NCI-H187 treated with DMSO at 0.1 percent for 48 hours (cell line): ENCODE measurements at regions not wholly inside any gene's neighbourhood (a gene's known extent, or its start where the extent isn't known, plus 50 kb on each side); places are given as distances from the start of the nearest gene placed in this dataset.
"Not testable (repeated sequence)": the region's sequence is repeated elsewhere in the genome, so short reads cannot be mapped to it uniquely, and the experiment has no call there.

Source experiments
- DNase-seq: peaks from one replicate; lab custom pipeline; 2025; lab: John Stamatoyannopoulos, UW

DNA sequence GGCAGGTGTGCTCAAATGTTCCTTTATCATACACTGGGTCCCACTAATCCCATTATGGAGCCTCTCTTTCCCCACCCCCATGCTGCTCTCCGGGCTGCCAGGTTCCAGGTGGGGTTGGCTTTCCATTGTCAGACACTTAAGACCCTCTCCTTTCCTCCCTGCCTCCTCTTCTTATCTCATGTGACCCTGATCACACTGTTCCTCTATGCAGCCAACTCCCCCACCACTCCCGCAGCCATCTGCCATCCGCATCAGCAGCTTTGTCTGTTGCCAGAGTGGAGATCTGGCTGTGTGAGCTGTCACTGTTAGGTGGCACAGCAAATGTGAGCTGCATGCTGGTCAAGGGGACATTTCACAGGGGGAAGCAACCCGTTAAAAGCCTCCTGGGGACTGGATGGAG, 391.4 kb downstream of the TNS3 start:
- no peak for DNase-seq

DNA sequence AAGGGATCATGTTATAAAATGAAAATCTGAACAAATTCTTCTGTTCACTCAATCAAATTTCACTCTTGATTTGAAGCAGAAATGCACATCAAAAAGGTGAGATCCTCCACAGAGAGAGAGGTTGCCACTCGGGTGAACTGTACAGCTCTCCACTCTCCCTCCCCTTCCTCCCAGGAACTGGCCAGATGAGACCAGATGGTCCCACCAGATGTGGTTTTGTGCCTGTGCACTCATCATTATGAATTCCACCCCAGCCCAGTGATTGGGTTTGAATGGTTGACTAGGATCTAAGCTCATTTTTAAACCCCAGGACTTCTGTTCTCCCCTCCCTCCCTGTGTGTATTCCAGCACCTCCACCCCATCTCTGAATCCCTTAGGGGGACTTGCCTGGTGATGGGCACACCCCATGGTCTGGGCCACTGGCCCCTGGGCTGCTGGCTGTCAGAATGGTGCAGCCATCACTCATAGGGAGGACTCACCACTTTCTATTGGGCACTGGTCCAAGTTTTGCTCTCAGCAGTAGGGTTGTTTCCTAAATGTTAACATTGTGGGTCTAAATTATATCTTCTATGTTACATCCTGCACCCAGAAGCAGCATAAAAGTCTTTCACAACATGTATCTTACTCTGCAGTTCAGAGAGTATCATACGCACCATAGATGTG, 393.1 kb downstream of the TNS3 start:
- no peak for DNase-seq

DNA sequence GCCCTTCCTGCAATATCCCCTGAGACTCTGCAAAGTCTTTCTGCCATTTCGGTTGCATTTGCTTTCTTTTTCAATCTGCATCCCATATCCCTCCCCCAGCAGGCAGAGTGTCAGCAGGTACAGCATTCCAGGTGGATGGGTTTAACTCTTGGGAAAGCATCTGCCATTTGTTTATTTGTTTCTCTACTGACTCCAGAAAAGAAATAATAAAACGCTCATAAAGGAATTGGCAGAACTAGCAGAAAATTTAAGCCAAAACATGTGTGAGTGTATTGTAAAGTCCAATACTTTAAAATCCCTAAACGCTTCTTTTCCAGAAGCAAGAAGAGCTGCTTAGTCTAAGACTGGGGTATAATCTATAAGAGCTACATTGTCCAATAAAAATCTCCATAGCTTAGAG, 393.8 kb downstream of the TNS3 start:
- DNase-seq = no peak

DNA sequence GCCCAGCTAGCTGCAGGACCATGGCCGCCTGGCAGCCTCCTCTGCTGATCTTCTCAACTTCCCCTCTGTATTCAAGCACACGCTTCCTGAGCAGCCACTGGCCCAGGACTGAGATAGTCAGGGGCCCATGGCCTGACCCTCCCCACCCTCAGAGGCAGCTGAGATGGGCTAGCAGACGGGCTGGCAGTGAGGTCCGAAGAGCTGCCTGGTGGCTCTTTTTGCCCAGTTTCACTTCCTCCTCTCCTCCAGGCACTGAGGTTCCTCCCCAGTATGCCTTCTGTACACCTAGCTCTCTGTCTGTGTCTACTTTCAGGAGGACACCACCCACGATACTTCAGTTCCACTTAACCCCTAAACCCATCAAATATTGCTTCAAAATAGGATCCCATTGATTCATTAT, 395.6 kb downstream of the TNS3 start:
- no peak for DNase-seq

DNA sequence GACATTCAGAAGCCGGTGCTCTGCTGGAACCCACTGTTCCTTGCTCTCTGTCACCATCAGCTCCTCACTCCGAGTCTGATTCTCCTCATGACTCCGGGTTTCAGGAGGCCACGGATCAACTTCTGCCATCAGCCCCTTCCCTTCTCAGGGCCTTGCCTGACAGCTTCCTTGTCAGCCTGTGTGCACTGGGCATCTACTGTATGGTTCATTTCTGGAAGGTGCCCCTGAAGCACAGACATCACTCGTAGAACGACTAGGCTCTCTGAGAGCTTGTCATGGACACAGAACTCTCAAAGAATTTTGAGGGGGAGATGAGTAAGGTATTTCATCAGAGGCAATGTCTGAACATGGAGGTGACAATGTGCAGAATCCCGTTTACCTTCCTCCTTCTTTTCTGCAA, 396.1 kb downstream of the TNS3 start:
- no peak for DNase-seq

DNA sequence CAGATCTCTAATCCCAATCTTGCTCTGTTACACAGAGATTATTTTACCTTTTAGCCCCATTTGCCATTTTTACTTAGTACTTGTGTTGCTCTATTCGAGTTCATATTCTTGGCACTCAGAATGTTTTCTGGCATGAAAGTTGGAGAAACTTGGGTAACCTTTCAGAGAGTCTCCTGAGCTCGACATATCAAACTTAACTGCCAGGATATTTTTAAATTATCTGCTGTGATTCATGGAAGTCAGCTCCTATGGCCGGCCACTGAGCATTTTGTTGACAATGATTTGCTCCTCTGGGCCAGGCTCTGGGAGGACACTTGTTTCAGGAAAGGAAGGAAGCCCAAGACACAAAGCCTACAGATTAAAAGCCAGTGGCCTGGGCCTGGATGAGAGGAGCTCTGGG, 396.7 kb downstream of the TNS3 start:
- no peak for DNase-seq

DNA sequence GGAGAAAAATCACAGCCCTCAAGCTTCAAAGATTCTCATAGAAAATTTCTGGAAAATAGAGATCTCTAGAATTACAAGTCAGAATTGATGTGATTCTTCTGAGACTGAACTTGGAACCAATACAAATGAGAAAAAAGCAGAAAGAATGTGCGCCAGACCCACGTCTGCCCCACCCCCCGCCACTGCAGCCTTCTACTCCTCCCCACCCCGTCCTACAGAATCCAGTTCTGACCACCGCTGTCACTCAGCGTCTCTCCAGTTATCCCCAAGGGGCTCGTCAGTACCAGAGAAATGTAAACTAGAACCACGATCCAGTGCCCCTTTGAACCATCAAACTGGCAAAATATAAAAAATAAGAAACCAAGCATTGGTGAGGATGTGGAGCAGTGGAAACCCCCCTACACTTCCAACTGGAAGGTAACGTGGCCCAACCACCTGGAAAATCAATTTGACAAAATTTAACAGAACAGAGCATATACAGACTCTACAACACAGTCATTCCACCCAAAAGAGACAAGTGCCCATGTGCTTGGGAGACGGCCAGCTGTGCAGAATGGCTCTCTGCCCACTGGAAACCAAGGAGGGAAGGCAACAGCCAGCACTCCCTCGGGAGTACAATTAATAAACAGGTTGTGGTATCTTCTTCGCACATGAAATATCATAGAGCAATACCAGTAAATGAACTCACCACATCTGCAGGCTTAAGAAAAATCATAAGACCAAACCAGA, 397.9 kb downstream of the TNS3 start:
- no peak for DNase-seq

DNA sequence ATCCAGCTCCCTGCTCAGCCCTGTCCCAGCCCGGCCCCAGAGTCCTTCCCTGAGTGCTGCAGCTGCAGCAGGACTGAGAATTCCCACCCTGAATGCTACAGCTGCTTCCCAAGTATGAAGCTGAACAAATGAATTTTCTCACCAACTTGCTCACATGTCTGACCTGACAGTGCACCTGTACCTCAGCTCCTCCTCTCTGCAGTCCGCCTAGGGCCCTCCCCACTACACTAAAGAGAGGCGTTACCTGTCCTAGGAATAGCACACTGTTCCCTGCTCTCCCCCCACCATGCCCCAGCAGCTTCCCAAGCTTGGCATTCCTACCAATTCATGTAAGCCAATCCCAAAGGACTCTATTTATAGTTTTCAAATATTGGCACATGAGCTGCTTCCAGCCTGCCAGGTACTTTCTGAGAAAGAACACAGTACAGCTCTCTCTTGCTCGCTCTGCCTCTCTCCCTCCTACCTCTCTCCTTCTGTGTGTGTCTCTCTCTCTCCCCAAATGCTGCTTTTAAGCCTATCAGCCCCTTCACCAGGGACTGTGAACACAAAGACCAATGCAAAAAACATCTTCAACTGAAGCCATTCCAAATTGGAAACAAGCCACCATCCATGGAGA, 400.1 kb downstream of the TNS3 start:
- no peak for DNase-seq

DNA sequence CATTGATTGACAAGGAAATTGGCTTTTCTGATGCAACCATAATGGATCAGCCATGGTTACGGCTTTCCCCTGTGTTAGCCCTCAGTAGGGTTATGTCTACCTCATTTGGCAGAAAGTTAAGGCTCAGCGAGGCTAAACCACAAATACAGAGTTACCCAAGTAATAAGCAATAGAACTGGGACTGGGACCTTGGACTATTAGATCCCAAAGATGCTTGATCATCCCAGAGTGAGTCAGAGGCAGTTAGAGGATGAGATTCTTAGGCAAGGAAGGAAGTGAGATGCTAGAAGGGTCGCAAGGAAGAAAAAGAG, 401.4 kb downstream of the TNS3 start:
- no peak for DNase-seq

DNA sequence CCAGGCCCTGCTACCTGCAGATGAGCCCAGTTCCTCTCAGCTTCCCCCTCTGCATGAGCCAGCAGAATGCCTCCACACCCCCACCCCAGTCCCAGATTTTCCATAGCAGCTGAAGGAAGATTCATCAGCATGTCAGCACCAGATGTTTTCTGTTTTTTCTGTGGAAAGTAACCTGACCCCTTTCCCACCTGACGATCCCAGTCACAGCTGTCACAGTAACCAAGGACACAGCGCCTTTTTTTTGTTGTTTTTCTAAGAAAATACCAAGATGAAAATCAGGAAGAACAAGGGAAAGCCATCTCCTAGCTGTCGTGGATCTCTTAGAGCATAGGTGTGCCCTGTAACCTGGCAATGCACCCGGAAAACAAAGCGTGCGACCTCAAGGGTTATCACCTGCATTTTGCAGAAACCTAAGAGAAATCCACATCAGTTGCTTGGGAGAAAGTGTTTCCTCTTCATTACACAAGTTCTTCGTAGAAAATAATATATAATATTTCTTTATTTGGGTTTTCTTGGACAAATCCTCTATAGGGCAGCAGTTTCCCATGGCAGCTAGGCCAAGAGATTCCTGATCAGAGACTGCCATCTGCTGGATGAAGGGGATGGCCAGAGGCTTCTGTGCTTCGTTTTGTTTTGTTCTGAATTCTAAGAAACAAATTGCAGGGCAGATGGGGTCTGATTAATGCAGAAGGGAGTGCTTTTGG, 401.9 kb downstream of the TNS3 start:
- no peak for DNase-seq

DNA sequence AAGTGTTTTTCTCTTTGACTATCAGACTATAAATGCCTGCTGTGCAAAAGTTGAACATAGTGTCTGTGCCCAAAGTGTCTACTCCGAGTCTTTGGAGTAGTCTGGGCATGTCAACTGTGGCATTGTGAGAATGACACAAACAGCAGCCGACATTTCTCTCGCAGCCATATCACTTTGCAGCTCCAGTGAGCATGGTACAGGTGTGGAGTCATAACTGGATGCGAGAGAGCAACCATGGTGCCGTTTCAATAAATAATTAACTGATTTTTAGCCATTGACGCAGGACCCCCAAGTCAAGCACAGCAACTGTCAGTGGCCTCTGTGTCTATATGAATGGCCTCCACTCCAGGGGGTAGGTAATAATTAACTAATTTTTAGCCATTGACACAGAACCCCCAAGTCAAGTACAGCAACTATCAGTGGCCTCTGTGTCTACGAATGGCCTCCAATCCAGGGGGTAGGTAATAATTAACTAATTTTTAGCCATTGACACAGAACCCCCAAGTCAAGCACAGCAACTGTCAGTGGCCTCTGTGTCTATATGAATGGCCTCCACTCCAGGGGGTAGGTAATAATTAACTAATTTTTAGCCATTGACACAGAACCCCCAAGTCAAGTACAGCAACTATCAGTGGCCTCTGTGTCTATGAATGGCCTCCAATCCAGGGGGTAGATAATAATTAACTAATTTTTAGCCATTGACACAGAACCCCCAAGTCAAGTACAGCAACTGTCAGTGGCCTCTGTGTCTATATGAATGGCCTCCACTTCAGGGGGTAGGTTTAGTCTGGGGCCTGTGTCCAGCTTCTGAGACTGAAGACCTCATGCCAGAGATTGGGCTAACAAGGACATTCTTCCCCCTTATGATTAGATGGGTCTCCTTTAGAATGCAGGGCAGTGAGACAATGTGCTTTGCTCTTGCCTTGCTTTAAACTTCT, 409.0 kb downstream of the TNS3 start:
- not testable (repeated sequence) for DNase-seq

DNA sequence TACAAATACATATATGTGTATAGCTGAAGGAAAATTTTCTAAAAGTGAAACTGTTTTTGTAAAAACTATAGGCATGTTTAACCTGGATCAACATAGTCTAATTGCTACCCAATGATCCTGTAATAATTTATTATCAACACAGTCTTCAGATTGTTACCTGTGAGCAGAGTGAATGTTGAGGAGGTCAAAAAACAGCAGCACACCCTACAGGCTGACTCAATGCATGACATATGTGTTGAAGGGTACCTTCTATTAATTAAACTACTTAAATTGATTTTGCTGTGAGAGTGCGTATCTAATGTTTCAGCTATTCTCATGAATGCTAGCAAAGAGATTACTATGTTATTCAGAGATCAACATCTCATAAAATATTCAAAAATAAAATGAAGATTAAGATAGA, 411.4 kb downstream of the TNS3 start:
- no peak for DNase-seq

DNA sequence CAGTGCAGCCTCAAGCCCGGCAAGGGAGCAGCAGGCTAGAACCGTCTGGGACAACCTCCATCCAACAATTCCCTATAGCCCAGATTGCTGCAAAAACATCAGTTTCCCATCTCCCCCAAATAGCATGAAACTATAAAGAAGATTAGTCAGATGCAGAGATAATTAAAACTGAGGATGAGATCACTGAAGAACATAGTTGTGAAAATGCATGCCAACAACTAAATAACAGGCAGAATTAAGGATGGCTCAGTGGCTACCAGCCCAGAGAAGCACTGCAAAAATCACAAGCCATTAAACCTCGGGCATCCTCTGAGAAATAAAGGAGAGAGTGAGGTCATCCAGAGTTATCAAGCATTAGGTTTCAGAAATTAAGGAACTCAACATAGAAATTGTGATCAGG, 427.1 kb downstream of the TNS3 start:
- no peak for DNase-seq

DNA sequence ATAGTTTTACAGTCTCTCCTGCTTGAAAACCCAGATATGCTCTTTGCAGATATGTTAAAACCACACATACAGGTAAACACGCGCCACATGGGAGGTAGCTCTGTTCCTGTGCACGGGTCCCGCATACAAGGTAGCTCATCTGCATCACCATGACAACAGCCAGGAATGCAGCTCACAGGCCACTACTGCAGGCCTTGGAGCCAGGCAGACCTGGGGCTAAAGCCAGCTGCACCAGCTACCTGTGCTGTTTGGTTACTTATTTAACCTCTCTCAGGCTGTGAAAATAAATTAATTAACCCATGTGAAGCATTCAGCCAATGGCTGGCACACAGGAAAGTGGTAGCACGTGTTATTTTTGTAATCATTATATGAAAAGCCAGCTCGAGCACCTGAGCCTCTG, 428.3 kb downstream of the TNS3 start:
- no peak for DNase-seq

DNA sequence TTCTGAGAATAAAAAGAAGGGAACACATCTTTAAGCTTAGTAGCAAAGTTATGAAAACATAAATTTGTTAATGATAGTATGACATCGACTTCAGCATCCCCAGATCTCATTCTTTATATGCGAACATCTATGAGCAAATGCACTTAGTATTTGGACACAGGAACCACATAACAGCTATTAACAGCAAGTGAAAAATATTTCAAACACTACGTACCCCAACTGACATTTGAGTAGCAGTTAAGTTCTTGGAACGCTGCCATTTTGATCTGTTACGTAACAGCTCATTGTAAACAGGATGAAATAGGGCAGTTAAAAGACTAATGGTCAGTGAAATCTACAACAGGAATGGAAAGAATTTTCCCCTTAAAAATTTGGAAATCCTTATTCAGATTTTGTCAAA, 428.9 kb downstream of the TNS3 start:
- DNase-seq = no peak

DNA sequence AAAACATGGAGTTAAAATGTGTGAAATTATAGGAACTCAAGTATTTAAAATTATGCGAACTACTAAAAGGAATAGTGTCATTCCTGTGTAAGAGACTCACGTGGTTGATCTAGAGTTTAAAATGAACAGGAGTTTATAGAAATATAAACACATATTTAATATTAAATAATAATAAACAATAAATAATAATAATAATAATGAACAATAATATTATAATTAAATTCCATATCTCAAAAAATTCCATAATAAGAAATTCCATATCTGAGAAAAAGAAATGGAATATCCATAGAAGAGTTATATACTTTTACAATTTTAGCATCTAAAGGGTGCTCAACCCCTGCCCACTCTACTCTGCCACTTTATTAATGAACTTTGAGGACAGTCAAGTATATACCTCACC, 429.6 kb downstream of the TNS3 start:
- no peak for DNase-seq

DNA sequence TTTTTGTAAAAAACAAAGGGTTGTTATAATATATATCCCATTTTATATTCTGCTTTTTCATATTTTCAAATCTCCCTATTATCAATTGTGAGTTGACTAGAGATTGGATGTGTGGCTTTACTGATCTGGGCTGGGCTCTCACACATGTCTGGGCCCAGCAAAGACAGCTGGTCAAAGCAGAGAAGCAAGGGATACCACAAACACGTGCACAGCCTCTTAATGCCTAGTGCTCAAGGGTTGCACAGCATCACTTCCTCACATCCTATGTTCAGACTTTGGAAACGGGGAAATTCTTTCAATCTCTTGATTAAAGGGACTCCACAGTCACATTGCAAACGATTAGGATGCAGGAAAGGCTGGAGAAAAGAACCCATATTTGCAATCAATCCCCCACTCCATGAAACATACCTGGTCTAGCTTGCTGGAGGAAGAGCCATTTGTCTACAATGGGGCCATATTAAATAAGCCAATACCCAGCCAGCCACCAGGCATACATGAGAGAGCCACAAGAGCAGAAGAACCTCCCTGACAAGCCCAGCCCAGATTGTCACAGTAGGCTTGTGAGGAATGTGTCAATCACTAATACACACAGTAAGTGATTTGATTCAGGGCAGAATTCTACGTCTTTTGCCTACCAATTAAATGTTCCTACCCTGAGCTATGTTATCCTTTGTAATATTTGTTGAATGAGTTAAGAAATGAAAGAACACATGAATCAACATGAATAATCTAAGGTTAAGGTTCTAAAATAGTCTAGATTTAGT, 431.2 kb downstream of the TNS3 start:
- DNase-seq = no peak

DNA sequence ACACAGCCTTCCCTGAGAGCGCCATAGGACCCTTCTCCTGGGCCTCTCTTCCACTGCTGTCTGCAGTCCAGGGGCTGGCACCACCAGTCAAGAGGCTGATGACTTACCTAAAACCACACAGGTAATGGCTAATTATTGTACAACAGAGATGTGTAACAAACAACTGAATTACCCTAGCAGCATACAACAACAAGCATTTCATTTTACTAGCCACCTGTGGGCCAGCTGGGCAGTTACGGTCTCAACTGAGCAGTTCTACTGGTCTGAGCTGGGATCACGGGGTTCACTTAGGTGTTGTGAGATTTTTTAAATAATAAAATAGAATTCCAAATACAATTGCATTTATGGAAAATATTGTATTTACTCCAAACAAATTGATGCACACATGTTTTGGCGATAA, 431.9 kb downstream of the TNS3 start:
- DNase-seq = no peak

DNA sequence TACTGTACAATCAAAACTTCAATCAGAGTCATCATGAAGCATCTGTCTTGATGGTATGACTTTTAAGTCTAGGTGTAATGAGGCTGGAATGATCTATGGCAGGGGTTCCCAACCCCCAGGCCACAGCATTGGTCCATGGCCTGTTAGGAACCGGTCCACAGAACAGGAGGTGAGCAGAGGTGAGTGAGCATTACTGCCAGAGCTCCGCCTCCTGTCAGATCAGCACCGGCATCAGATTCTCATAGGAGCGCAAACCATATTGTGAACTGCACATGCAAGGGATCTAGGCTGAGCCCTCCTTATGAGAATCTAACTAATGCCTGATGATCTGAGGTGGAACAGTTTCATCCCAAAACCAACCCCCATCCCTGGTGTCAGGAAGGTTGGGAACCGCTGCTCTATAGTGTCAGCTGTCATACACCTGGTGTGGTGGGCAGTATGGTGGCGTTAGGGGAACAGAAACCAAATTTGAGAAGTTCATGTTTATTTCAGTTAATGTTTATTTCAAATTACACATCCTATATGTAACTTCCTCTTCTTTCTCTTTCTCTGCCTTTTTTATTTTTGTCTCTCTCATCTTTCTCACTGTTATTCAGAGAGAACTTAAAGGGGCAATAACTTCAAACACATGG, 432.6 kb downstream of the TNS3 start:
- no peak for DNase-seq

DNA sequence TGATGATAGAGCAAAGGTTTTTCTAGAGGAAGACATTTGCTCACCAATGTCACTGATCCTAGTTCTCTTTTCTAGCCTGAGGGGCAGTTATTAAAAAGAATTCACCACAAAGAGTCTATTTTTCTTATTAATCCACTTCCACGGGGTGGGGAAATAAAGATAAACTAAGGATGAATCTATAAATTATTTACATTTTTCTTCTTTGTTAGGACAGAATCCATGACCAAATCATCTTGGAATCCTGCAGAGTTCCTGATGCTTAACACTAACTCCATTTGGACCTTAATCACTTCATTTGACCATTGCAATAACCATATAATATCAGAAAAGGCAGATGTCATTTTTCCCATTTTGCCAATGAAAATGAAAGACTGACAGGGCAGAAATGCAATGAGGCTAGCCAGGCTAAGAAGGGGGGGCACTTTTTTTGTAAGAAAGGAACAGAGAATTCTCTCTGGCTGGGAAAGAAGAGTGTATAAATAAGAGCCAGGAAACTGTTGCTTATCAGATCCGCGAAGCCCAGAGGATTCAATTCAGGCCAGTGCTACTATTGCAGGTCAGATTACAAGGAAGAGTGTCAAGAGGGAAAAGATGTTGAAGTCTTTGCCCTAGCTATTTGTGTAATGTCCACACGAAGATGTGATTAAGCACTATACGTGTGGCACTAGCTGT, 433.2 kb downstream of the TNS3 start:
- DNase-seq = no peak
